ENCODE measurements at regions not wholly inside any gene's neighbourhood (a gene's known extent, or its start where the extent isn't known, plus 50 kb on each side); places are given as distances from the start of the nearest gene placed in this dataset.
"Not testable (repeated sequence)": the region's sequence is repeated elsewhere in the genome, so short reads cannot be mapped to it uniquely, and the experiment has no call there.

GRCh38 chr3:107910713-107911259, 180.0 kb downstream of the CD47 start:
- no TSS peak for BruUV-seq (replicated peaks)
- POLR2A ChIA-PET, result no interaction called here

GRCh38 chr3:107909583-107909982, 181.2 kb downstream of the CD47 start:
- DNase-seq (ENCODE audit: low read depth, low spot score); POLR2A ChIA-PET; H3K4me3 ChIP-seq (replicated peaks in 1 of 3; ENCODE audit: insufficient read depth in 1 of 3, low read depth in 1 of 3, low read length in 3 of 3); H3K9ac ChIP-seq (replicated peaks; ENCODE audit: extremely low read depth, insufficient read depth, low read length); H3K79me2 ChIP-seq (ENCODE audit: control insufficient read depth, insufficient read depth, low read length); BruUV-seq (replicated peaks); H2AFZ ChIP-seq (ENCODE audit: low read depth, low read length); H3K4me2 ChIP-seq (ENCODE audit: insufficient read depth, low read length); H4K20me1 ChIP-seq (replicated peaks; ENCODE audit: control insufficient read depth, extremely low read depth, insufficient read depth, low read length); H3K9me1 ChIP-seq (replicated peaks; ENCODE audit: control insufficient read depth, extremely low read depth, insufficient read depth, low read length); H3K4me1 ChIP-seq (ENCODE audit: control insufficient read depth, extremely low read depth, insufficient read depth, low read length); dilution Hi-C loops (cut with MboI; ENCODE audit: extremely low pct_ligation_motif_present, low sequenced_read_pairs); H3K27ac ChIP-seq (ENCODE audit: insufficient read depth, low read depth, low read length); FAIRE-seq; H3K36me3 ChIP-seq (ENCODE audit: control insufficient read depth in 2 of 2, extremely low read depth in 1 of 2, insufficient read depth in 2 of 2, low read length in 2 of 2); intact Hi-C loops (cut with micrococcal nuclease); H3K9me3 ChIP-seq (replicated peaks; ENCODE audit: control insufficient read depth, insufficient read depth, low read length): not testable (repeated sequence)
- CTCF ChIA-PET, result interaction anchor here (0.7 to 1.2 kb wide), 3 partner anchors 10 to 568 kb away, joined by 3 to 4 read pairs (median 3); no protein-coding TSS in a partner anchor
- H3K27me3 ChIP-seq (ENCODE audit: control insufficient read depth in 2 of 2, insufficient read depth in 2 of 2, low read length in 2 of 2), result peaks cover 3 to 10% of the 10 kb centered on the region in 2 experiments

More at GRCh38 chr3:107910713-107911259, 180.0 kb downstream of the CD47 start:
- Histone ChIP-seq H2AFZ (ENCODE audit: low read depth, low read length) (no peak overlapping the region), H3K27ac (ENCODE audit: insufficient read depth, low read depth, low read length) (no peak overlapping the region), H3K9ac (replicated peaks; ENCODE audit: extremely low read depth, insufficient read depth, low read length) (no peak overlapping the region), H4K20me1 (replicated peaks; ENCODE audit: control insufficient read depth, extremely low read depth, insufficient read depth, low read length) (no peaks in the 10 kb centered on the region), H3K4me1 (ENCODE audit: control insufficient read depth, extremely low read depth, insufficient read depth, low read length) (no peaks in the 10 kb centered on the region), H3K27me3 (ENCODE audit: control insufficient read depth in 2 of 2, insufficient read depth in 2 of 2, low read length in 2 of 2) (peaks cover 3 to 6% of the 10 kb centered on the region in 2 experiments), H3K9me1 (replicated peaks; ENCODE audit: control insufficient read depth, extremely low read depth, insufficient read depth, low read length) (no peaks in the 10 kb centered on the region), H3K36me3 (ENCODE audit: control insufficient read depth in 2 of 2, extremely low read depth in 1 of 2, insufficient read depth in 2 of 2, low read length in 2 of 2) (no peaks in the 10 kb centered on the region), H3K4me3 (replicated peaks in 1 of 3; ENCODE audit: insufficient read depth in 1 of 3, low read depth in 1 of 3, low read length in 3 of 3) (no peak overlapping the region), H3K9me3 (replicated peaks; ENCODE audit: control insufficient read depth, insufficient read depth, low read length) (no peaks in the 10 kb centered on the region), H3K79me2 (ENCODE audit: control insufficient read depth, insufficient read depth, low read length) (no peaks in the 10 kb centered on the region), H3K4me2 (ENCODE audit: insufficient read depth, low read length) (no peak overlapping the region)
- dilution Hi-C loops (cut with MboI; ENCODE audit: extremely low pct_ligation_motif_present, low sequenced_read_pairs), result no loop called here
- CTCF ChIA-PET, result interaction anchor here (0.8 kb wide), 1 partner anchor 17 kb away, joined by 3 read pairs; no protein-coding TSS in a partner anchor
- FAIRE-seq (no peak), DNase-seq (ENCODE audit: low read depth, low spot score) (no peak)
- TF ChIP-seq MAX (IDR thresholded peaks at IDR 0.05; ENCODE audit: insufficient read depth, insufficient read length) (no peak), CTCF (IDR thresholded peaks at IDR 0.05; ENCODE audit: extremely low read depth in 1 of 2, insufficient read depth in 1 of 2, low read depth in 1 of 2, low read length in 2 of 2) (no peak)
- intact Hi-C loops (cut with micrococcal nuclease), result no loop called here
